H9 (cell line): ENCODE measurements at regions not wholly inside any gene's neighbourhood (a gene's known extent, or its start where the extent isn't known, plus 50 kb on each side); places are given as distances from the start of the nearest gene placed in this dataset.
A peak's percentile ranks its signal among the peaks of the same experiment; 100 is the strongest.

Experiments used
- DNase-seq: peaks from one replicate; pipeline ENCODE4 v3.0.0-alpha.2; 2017
- H2AFZ ChIP-seq: one replicate; pipeline ENCODE4 v1.6.1; 2013; ENCODE audit warnings: mild to moderate bottlenecking, low read length, control low read depth, moderate library complexity
- H2AK5ac ChIP-seq: 2 replicates; pipeline ENCODE4 v1.6.1; 2013; ENCODE audit warnings: low read length, control low read depth, mixed read lengths; ENCODE audit not compliant: insufficient read length
- H2BK120ac ChIP-seq: one replicate; pipeline ENCODE4 v1.6.1; 2013; ENCODE audit warnings: low read depth, mild to moderate bottlenecking, low read length, control low read depth, inconsistent platforms; ENCODE audit not compliant: poor library complexity, severe bottlenecking
- H2BK12ac ChIP-seq: 2 replicates; pipeline ENCODE4 v1.6.1; 2013; ENCODE audit warnings: low read length, control low read depth, mixed read lengths, low read depth; ENCODE audit not compliant: insufficient read length
- H2BK15ac ChIP-seq: 2 replicates; pipeline ENCODE4 v1.6.1; 2013; ENCODE audit warnings: low read depth, low read length, control low read depth
- H2BK20ac ChIP-seq: one replicate; pipeline ENCODE4 v1.6.1; 2013; ENCODE audit warnings: low read depth, mild to moderate bottlenecking, low read length, control low read depth, inconsistent platforms; ENCODE audit not compliant: poor library complexity, severe bottlenecking
- H2BK5ac ChIP-seq: 2 replicates; pipeline ENCODE4 v1.6.1; 2013; ENCODE audit warnings: low read length, control low read depth, mixed read lengths; ENCODE audit not compliant: insufficient read length
- H3K14ac ChIP-seq: 2 replicates; pipeline ENCODE4 v1.6.1; 2013; ENCODE audit warnings: low read length, control low read depth; ENCODE audit not compliant: insufficient read depth
- H3K18ac ChIP-seq: 2 replicates; pipeline ENCODE4 v1.6.1; 2013; ENCODE audit warnings: low read depth, mild to moderate bottlenecking, mixed read lengths, low read length, control low read depth; ENCODE audit not compliant: insufficient read length
- H3K23ac ChIP-seq: 2 replicates; pipeline ENCODE4 v1.6.1; 2013; ENCODE audit warnings: low read length, control low read depth, mixed read lengths, low read depth; ENCODE audit not compliant: insufficient read length
- H3K23me2 ChIP-seq: 2 replicates; pipeline ENCODE4 v1.6.1; 2013; ENCODE audit warnings: low read depth, mild to moderate bottlenecking, mixed read lengths, low read length, control low read depth; ENCODE audit not compliant: insufficient read length, poor library complexity, severe bottlenecking
- H3K27ac ChIP-seq: 2 replicates; pipeline ENCODE4 v1.5.1; 2013; ENCODE audit warnings: low read length, control low read depth, mixed read lengths, low read depth; ENCODE audit not compliant: insufficient read length
- H3K27me3 ChIP-seq: 2 replicates; pipeline ENCODE4 v1.6.1; 2013; ENCODE audit warnings: low read length, control low read depth, inconsistent platforms; ENCODE audit not compliant: insufficient read depth
- H3K4ac ChIP-seq: 2 replicates; pipeline ENCODE4 v1.6.1; 2013; ENCODE audit warnings: low read depth, mild to moderate bottlenecking, control low read depth, inconsistent platforms, low read length, moderate library complexity
- H3K4me1 ChIP-seq: 2 replicates; pipeline ENCODE4 v1.6.1; 2013; ENCODE audit warnings: low read length, control low read depth, inconsistent platforms; ENCODE audit not compliant: insufficient read depth
- H3K4me2 ChIP-seq: 2 replicates; pipeline ENCODE4 v1.6.1; 2013; ENCODE audit warnings: low read length, control low read depth, mixed read lengths; ENCODE audit not compliant: insufficient read length, insufficient read depth
- H3K56ac ChIP-seq: 2 replicates; pipeline ENCODE4 v1.6.1; 2013; ENCODE audit warnings: low read depth, mild to moderate bottlenecking, mixed read lengths, low read length, control low read depth; ENCODE audit not compliant: insufficient read length
- H3K79me1 ChIP-seq: 2 replicates; pipeline ENCODE4 v1.6.1; 2013; ENCODE audit warnings: low read depth, mild to moderate bottlenecking, moderate library complexity, low read length, control low read depth, inconsistent platforms; ENCODE audit not compliant: insufficient read depth, poor library complexity, severe bottlenecking
- H3K79me2 ChIP-seq: 2 replicates; pipeline ENCODE4 v1.6.1; 2013; ENCODE audit warnings: low read length, control low read depth, inconsistent platforms; ENCODE audit not compliant: insufficient read depth
- H3K9ac ChIP-seq: 2 replicates; pipeline ENCODE4 v1.6.1; 2013; ENCODE audit warnings: low read length, control low read depth, mixed read lengths; ENCODE audit not compliant: insufficient read length; ENCODE audit errors: extremely low read depth
- H3K9me3 ChIP-seq: one replicate; pipeline ENCODE4 v1.6.1; 2013; ENCODE audit warnings: low read depth, low read length, inconsistent platforms; ENCODE audit not compliant: control insufficient read depth
- H3T11ph ChIP-seq: one replicate; pipeline ENCODE4 v1.6.1; 2013; ENCODE audit warnings: mild to moderate bottlenecking, low read length, control low read depth, inconsistent platforms
- H4K20me1 ChIP-seq: one replicate; pipeline ENCODE4 v1.6.1; 2013; ENCODE audit not compliant: control insufficient read depth, insufficient read length, insufficient read depth
- H4K5ac ChIP-seq: 2 replicates; pipeline ENCODE4 v1.6.1; 2013; ENCODE audit warnings: low read depth, mild to moderate bottlenecking, mixed read lengths, low read length, control low read depth; ENCODE audit not compliant: insufficient read length
- H4K8ac ChIP-seq: replicated peaks from 2 replicates; pipeline ENCODE4 v1.6.1; 2013; ENCODE audit warnings: low read length, control low read depth, mixed read lengths, low read depth; ENCODE audit not compliant: insufficient read length
- H4K91ac ChIP-seq: 2 replicates; pipeline ENCODE4 v1.6.1; 2013; ENCODE audit warnings: low read depth, mild to moderate bottlenecking, moderate library complexity, mixed read lengths, low read length, control low read depth; ENCODE audit not compliant: insufficient read length
- H3K27ac Mint-ChIP-seq, 3 experiments: 2 replicates in 2 of 3; 3 replicates in 1 of 3; pipeline ENCODE4 v1.8.0; 2020 to 2021; ENCODE audit warnings: mixed read lengths in 3 of 3, mild to moderate bottlenecking in 1 of 3, moderate library complexity in 1 of 3
- H3K27me3 Mint-ChIP-seq: 2 replicates; pipeline ENCODE4 v1.8.0; 2021; ENCODE audit warnings: low read depth, mild to moderate bottlenecking, moderate library complexity, mixed read lengths
- H3K36me3 Mint-ChIP-seq, 3 experiments: 2 replicates in 2 of 3; 3 replicates in 1 of 3; pipeline ENCODE4 v1.8.0; 2020 to 2021; ENCODE audit warnings: low read depth in 3 of 3, mixed read lengths in 3 of 3; ENCODE audit not compliant: insufficient read depth in 1 of 3
- H3K4me1 Mint-ChIP-seq, 2 experiments: 2 replicates each; pipeline ENCODE4 v1.8.0; 2020; ENCODE audit warnings: mixed read lengths in 2 of 2
- H3K4me3 Mint-ChIP-seq, 2 experiments: 2 replicates in 1 of 2; 3 replicates in 1 of 2; pipeline ENCODE4 v1.8.0; 2020 to 2021; ENCODE audit warnings: mild to moderate bottlenecking in 2 of 2, mixed read lengths in 2 of 2, moderate library complexity in 1 of 2
- H3K9me3 Mint-ChIP-seq, 2 experiments: 2 replicates in 1 of 2; 3 replicates in 1 of 2; pipeline ENCODE4 v1.8.0; 2020; ENCODE audit warnings: mild to moderate bottlenecking in 2 of 2, mixed read lengths in 2 of 2, moderate library complexity in 1 of 2
- WGBS: extraction: QIAGEN DNeasy Blood & Tissue Kit; methylation state at CpG from one replicate; pipeline ENCODE4 v1.1.7; 2013; ENCODE audit warnings: missing lambda C conversion rate, low lambda C conversion rate, mixed read lengths; ENCODE audit not compliant: insufficient read length; ENCODE audit errors: extremely low coverage; 5-methylcytosine and 5-hydroxymethylcytosine counted together
- TF ChIP-seq, protein P1 (sequence below): fragments of 200-600 bp; sonication (generic); conservative IDR thresholded peaks from 3 replicates; pipeline ENCODE4 v1.8.0; 2021; ENCODE audit warnings: antibody characterized with exemption, mild to moderate bottlenecking

DNA sequence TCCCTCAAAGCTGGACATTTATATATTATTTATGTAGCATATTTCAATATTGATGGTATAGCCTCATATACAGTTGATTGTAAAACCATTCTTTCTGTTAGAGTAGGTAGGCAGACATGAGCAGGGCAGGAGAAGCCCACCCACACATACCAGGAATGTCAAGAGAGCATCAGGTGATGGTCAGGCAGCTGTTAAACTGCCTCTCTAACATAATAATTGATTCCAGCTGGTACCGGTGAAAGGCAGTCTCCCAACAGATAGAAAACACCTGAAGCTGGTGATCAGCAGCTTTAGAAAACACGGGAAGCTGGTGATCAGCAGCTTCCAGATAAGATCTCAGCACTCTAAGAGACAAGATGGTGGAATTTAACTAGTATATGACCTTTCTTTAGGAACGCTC is 132.9 kb downstream of the SLITRK6 start:
- peaks cover 28 to 29% of the 10 kb centered on the region in 2 experiments for H3K4me1 Mint-ChIP-seq
- peaks cover 4 to 5% of the 10 kb centered on the region in 2 experiments; a peak in 2 of 5 replicates for H3K9me3 Mint-ChIP-seq
- Histone ChIP-seq H4K91ac (no peak overlapping the region), H2AK5ac (no peak overlapping the region), H2BK5ac (no peak overlapping the region), H3K79me1 (no peaks in the 10 kb centered on the region), H2BK20ac (no peak overlapping the region), H3K56ac (no peak overlapping the region), H3K9ac (no peak overlapping the region), H2BK12ac (no peak overlapping the region), H4K8ac (no peak overlapping the region), H2BK120ac (no peak overlapping the region), H3K79me2 (no peaks in the 10 kb centered on the region; the same call in 1 of the 2 replicates), H3K27ac (peak overlapping the region; percentile 62), H3K14ac (no peak overlapping the region), H2BK15ac (no peak overlapping the region), H2AFZ (no peak overlapping the region), H3K4me2 (no peak overlapping the region), H4K5ac (no peak overlapping the region), H3K23me2 (no peaks in the 10 kb centered on the region), H3K4me1 (no peaks in the 10 kb centered on the region; the same call in 1 of the 2 replicates), H3T11ph (no peak overlapping the region), H3K9me3 (no peaks in the 10 kb centered on the region), H3K23ac (no peak overlapping the region), H3K27me3 (no peaks in the 10 kb centered on the region), H3K18ac (no peak overlapping the region), H3K4ac (no peak overlapping the region), H4K20me1 (no peaks in the 10 kb centered on the region)
- H3K36me3 Mint-ChIP-seq, result no peaks in the 10 kb centered on the region; a peak in 1 of 7 replicates
- TF ChIP-seq, protein P1, sequence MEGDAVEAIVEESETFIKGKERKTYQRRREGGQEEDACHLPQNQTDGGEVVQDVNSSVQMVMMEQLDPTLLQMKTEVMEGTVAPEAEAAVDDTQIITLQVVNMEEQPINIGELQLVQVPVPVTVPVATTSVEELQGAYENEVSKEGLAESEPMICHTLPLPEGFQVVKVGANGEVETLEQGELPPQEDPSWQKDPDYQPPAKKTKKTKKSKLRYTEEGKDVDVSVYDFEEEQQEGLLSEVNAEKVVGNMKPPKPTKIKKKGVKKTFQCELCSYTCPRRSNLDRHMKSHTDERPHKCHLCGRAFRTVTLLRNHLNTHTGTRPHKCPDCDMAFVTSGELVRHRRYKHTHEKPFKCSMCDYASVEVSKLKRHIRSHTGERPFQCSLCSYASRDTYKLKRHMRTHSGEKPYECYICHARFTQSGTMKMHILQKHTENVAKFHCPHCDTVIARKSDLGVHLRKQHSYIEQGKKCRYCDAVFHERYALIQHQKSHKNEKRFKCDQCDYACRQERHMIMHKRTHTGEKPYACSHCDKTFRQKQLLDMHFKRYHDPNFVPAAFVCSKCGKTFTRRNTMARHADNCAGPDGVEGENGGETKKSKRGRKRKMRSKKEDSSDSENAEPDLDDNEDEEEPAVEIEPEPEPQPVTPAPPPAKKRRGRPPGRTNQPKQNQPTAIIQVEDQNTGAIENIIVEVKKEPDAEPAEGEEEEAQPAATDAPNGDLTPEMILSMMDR, result no peak
- DNase-seq, result peak; percentile 70
- no CpG with 5 or more reads among the region's 3 CpGs for WGBS
- H3K27me3 Mint-ChIP-seq, result no peaks in the 10 kb centered on the region
- peak overlapping the region; percentile 48 to 91 (median 75); a peak in 6 of 7 replicates for H3K27ac Mint-ChIP-seq
- peak overlapping the region; percentile 56 to 71; a peak in 4 of 5 replicates for H3K4me3 Mint-ChIP-seq
